GF-D8 (cell line): ENCODE measurements at regions not wholly inside any gene's neighbourhood (a gene's known extent, or its start where the extent isn't known, plus 50 kb on each side); places are given as distances from the start of the nearest gene placed in this dataset.
"Not testable (repeated sequence)": the region's sequence is repeated elsewhere in the genome, so short reads cannot be mapped to it uniquely, and the experiment has no call there.

Experiments
- DNase-seq: peaks from one replicate; lab custom pipeline; 2025; lab: John Stamatoyannopoulos, UW

GRCh38 chr12:131314524-131315090, 360.9 kb downstream of the ADGRD1 start:
- DNase-seq = no peak

DNA sequence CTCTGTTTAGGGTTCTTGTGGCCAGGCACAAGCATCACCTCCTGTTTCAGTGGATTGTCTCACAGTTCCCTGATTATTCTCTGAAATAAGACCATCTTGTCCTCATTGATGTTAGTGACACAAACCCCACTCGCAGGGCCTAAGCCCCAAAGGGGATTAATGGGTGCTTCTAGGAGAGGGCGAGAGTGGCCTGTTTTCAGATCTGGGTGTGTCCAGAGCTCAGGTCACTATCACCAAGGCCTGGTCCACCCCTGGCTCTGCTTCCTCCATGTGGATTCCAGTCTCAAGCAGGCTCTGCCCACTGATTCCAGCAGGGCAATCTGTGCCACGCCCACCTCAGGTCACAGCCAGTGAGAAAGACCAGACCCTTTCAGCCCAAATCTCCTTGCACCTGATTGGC, 361.9 kb downstream of the ADGRD1 start:
- DNase-seq = no peak

- no peak for DNase-seq
Observed at GRCh38 chr12:131316388-131316787, 362.7 kb downstream of the ADGRD1 start.

DNA sequence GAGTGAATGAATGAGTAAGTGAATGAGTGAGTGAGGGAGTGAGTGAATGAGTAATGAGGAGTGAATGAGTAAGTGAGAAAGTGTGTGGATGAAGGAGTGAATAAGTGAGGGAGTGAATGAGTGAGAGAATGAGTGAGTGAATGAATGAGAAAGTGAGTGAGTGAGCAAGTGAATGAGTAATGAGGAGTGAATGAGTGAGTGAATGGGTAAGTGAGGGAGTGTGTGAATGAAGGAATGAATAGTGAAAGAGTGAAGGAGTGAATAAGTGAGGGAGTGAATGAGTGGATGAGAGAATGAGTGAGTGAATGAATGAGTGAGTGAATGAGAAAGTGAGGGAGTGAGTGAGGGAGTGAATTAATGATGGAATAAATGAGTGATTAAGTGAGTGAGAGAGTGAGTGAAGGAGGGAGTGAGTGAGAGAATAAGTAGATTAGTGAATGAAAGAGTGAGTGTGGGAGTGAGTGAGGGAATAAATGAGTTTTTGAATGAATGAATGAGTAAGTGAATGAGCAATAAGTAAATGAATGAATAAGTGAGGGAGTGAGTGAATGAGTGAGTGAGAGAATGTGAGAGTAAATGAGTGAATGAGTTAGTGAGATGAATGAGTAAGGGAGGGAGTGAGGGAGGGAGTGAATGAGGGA, 364.5 kb downstream of the ADGRD1 start:
- DNase-seq = no peak

DNA sequence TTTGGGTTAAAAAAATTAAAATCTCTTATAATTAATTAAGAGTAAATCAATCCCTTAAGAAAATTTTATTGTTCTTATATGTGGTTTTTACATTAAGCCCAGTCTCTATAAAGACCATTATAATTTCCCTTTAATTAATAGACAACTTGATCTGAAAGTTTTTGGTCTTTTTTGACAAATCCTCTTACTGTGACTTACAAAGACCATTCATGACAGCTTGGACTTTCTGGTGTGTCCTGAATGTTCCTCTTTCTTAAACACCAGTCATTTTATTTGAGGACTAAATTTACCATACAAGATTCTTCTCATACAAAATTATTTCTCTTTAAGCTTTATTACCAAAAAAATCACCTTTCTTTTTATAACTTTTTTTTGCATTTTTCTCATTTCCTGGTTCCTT, 368.3 kb downstream of the ADGRD1 start:
- no peak for DNase-seq

DNA sequence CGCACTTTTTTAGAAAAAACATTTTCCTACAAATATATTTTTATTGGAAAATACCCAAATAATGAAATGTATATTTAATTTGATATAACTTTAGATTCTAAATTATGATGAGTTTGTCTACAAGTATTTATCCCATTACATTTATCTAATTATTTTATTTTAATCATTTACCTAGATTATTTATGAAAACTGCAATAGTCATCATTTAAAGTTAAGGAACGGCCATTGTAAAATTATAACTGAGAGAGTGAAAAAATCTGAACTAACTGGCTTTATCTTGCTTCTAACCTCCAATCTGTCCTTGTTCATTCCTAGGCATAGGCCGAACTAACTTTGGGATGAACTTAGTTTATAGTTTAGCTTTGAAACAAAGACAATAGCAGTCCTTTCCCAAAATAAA, 368.8 kb downstream of the ADGRD1 start:
- not testable (repeated sequence) for DNase-seq

DNA sequence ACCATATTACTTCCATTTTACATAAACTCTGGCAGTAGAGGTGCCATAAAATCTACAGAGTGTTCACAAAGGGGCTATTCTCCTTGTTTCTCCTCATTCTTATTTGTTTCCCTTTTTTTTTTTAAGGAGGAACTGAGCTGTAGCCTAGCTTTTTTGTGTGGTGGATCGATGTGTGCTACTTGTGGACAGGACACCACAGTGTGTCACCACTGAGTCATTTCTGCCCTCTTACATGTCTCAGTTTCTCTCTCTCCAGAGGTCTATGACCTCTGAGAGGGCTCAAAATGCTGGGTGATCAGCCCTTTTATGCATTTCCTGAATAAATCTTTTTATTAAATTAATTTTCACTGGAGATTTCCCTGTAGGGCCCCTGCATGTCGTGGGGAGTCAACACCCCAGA, 370.2 kb downstream of the ADGRD1 start:
- no peak for DNase-seq

GRCh38 chr12:131327521-131328488, 374.1 kb downstream of the ADGRD1 start:
- no peak for DNase-seq

GRCh38 chr12:131328861-131329845, 375.4 kb downstream of the ADGRD1 start:
- not testable (repeated sequence) for DNase-seq

DNA sequence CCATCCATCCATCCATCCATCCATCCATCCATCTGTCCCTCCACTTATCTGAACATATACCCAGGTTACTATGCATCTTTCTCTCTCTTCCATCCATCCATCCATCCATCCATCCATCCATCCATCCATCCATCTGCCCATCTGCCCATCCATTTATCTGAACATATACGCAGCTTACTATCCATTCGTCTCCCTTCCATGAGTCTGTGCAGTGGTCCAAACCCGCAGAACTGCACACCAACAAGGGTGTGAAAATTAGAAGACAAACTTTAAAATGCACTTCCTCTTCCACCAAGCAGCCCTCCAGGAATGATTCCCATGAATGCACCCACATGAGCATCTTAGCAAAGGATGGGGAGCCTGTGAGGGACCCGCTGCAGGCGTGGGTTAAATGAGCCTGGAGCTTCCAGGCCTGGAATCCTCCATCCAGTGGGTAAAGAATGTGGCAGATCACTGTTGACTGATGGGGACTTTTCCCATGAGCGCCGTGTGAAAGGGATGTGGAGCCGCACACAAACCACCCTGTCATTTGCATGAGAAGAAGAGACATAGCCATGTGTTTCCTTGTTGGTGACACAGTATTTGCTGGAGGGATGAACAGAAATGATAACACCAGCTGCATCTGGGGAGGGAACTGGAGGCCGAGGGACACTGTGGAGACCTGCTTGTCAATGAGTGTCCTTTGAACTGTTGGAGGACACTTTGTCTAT, 376.6 kb downstream of the ADGRD1 start:
- DNase-seq = no peak

DNA sequence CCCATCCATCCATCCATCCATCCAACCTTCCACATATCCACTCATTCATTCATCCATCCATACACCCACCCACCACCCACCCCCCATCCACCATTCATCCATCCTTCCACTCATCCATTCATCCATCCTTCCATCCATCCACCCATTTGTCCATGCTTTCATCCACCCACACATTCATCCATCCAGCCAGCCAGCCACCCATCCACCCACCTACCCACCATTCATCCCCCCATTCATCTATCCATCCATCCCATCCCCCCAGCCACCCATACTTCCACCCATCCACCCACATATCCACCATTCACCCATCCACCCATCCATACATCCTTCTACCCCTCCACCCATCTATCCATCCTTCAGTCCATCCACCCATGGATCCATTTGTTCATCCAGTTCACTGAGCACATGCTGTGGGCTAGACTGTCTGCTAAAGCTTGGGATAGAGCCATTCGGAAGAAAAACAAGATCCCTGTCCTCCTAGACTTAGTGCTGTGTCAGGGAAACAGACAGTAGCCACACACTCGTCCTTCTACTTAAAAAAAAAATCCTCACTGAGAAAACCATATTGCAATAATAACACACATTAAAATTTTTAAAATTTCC, 377.5 kb downstream of the ADGRD1 start:
- no peak for DNase-seq

- no peak for DNase-seq
Observed at GRCh38 chr12:131332224-131332623, 378.5 kb downstream of the ADGRD1 start.

DNA sequence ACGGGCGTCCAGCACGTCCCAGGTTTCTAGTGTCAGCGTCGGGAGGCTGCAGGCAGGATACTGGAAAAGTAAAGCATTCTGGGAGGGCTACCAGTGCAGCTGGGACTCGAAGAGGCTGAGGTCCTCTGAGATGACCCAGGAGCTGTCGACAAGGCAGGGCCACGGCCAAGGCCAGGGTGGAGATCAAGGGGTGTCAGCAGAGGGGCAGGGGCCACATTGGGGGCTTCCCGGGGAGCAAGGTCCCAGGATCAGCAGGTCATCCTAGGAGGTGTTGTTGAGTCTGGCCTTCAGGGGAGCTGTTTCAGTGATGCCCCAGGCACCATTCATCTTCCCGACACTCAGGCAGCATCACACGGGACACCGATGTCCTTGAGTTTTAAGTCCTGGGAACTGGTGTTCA, 377.8 kb upstream of the SFSWAP start:
- no peak for DNase-seq

DNA sequence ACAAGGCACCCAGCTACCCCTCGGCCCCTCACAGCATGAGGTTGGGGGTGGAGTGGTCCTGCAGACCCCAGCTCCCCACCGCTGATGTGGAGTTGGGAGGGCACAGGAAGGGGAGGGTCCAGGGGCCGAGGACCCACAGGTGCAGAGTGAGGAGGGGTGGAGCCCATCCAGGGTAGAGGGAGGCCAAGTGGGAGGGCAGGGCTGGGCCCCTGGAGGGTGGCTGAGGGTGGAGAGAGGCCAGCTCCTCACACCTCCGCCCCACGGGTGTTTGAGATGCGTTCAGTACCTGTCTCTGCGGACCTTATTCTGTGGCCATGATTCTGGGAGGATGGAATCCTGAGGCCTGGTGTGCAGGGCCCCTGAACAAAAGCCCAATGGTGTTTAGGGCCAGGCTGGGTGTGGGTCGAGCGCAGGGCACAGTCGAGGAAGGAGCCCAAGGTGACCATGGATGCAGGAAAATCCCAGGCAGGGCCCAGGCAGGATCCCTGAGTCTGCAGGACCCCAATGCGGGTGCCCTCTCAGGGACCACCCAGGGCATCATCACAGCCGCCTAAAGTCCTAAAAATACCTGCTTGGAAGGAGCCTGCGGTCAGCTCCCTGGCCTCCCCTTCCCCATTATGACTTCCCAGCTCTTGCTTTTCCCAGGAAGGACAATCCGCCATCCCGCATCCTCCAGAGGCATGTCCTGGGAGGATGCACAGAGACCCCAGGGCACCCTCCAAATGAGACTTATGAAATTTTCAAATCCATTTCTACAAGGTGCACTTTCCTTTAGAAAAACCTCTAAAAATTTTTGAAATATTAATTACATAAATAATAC, 377.1 kb upstream of the SFSWAP start:
- no peak for DNase-seq

GRCh38 chr12:131334835-131335234, 376.1 kb upstream of the SFSWAP start:
- no peak for DNase-seq

GRCh38 chr12:131335456-131335855, 375.4 kb upstream of the SFSWAP start:
- no peak for DNase-seq

GRCh38 chr12:131337861-131338260, 373.0 kb upstream of the SFSWAP start:
- DNase-seq = not testable (repeated sequence)

DNA sequence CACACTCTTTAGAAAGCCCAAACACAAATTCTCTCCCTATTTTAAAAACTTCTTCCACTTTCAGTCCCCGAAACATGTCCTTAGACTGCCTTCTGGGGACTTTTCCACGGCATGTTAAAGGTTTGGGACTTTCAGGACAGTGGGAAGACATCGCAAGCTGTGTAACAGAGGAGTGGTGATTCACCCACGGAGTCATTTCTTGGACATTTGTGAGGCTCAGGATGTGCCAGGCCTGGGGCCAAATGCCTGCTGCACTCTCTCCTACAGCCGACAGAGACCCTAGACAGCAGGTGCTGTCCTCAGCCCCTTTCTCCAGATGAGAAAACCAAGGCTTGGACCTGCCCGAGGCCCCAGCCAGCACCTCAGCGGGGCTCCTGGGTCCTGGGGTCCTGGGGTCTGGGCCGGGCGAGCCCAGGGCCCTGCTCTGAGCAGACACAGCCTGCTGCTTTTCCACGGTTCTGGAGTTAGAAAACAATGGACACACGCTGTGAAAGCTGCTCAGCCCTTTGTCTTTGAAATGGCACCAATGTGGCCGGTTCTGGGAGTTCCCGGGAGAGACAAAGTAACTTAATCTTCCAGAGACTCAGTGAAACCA, 370.2 kb upstream of the SFSWAP start:
- DNase-seq = no peak

GRCh38 chr12:131341608-131342007, 369.3 kb upstream of the SFSWAP start:
- DNase-seq = not testable (repeated sequence)
